Colonic mucosa (tissue), 4 donors: ENCODE measurements at regions not wholly inside any gene's neighbourhood (a gene's known extent, or its start where the extent isn't known, plus 50 kb on each side); places are given as distances from the start of the nearest gene placed in this dataset.

Source experiments
- DNase-seq: peaks from one replicate; pipeline ENCODE4 v3.0.0-alpha.2; 2020
- H3K27ac ChIP-seq: fragments of 200-600 bp; one replicate; pipeline ENCODE4 v1.8.0; 2021
- H3K27me3 ChIP-seq: fragments of 200-600 bp; one replicate; pipeline ENCODE4 v1.8.0; 2021
- H3K36me3 ChIP-seq: fragments of 200-600 bp; one replicate; pipeline ENCODE4 v1.8.0; 2021
- H3K4me1 ChIP-seq: fragments of 200-600 bp; one replicate; pipeline ENCODE4 v1.8.0; 2021; ENCODE audit warnings: mild to moderate bottlenecking
- H3K4me3 ChIP-seq: fragments of 200-600 bp; one replicate; pipeline ENCODE4 v1.8.0; 2021
- H3K9ac ChIP-seq, 2 donors: one replicate each; pipeline ENCODE4 v1.7.0; 2013; ENCODE audit warnings: control low read depth in 2 of 2, low read depth in 2 of 2, low read length in 2 of 2
- H3K9me3 ChIP-seq: fragments of 200-600 bp; one replicate; pipeline ENCODE4 v1.8.0; 2021
- CTCF ChIP-seq: fragments of 200-600 bp; IDR thresholded peaks from one replicate; pipeline ENCODE4 v1.8.0; 2022; ENCODE audit warnings: antibody characterized with exemption, mild to moderate bottlenecking
- intact Hi-C: fragments of 100-400 bp; cut with DNase I; formaldehyde crosslinking; loops from one replicate; pipeline ENCODE4 v1.14.1; 2022
- donor health status: healthy.
- donor health status: DM: no; HTN: no; CAD: no.
- donor health status: DM: no; HTN: no; CAD: no.

DNA sequence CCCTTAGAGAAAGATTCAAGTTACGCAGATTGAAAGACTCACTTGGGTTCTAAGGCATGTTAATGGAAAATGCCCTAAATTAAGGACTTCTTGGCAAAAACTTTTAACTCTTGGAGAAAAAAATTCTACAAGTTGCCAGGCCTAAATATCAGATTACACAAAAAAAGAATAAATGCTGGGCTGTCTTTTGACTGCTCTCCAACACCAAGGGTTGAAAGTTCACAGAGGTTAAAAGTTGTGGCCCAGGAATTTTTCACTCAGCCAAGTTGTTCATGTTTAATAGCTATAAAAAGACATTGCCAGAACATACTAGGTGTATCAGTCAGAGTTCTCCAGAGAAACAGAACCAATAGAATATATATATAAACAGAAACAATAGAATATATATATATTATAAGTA is 204.3 kb upstream of the ADRA1D start:
- intact Hi-C loops: no loop called here
- TF ChIP-seq CTCF: no peak
- no peak overlapping the region for H3K9ac ChIP-seq

DNA sequence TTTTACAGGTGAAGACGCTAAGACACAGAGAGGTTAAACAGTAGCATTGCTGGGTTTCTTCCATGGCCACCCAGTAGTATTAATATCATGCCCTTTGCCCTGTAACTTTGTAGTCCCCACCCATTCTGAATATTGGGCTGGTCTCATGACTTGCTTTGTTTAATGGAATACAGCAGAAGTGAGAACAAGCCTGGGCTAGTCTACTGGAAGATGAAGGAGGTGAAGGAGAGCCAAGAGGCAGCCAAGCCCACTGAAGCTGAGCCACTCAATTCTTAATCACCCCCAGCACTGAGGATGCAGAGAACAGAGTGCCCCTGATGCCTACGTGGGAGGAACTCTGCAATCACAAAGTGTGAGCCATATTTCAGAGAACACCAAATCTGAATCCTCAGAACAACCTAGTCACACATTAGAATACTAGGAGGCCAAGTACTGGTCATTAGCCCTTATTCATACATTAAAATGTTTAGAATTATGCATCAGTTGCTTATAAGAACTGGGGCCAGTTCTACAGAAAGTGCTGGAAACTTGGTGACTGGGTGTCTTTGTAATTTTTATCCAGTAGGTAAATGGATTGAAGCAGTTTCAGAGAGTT is 202.5 kb upstream of the ADRA1D start:
- Histone ChIP-seq H3K27me3 (no peaks in the 10 kb centered on the region), H3K4me1 (no peaks in the 10 kb centered on the region), H3K36me3 (no peaks in the 10 kb centered on the region), H3K9me3 (no peaks in the 10 kb centered on the region), H3K27ac (no peak overlapping the region), H3K9ac (no peak overlapping the region), H3K4me3 (no peak overlapping the region)
- TF ChIP-seq CTCF: no peak
- no peak for DNase-seq
- intact Hi-C loops: no loop called here

More for the DNA sequence above, 204.3 kb upstream of the ADRA1D start:
- no peaks in the 10 kb centered on the region for H3K9me3 ChIP-seq
- no peaks in the 10 kb centered on the region for H3K4me1 ChIP-seq
- H3K27ac ChIP-seq: no peak overlapping the region
- no peak overlapping the region for H3K4me3 ChIP-seq
- no peak for DNase-seq
- H3K36me3 ChIP-seq: no peaks in the 10 kb centered on the region
- no peaks in the 10 kb centered on the region for H3K27me3 ChIP-seq

GRCh38 chr20:4449957-4450715 is 201.0 kb upstream of the ADRA1D start:
- no peak for TF ChIP-seq CTCF
- Histone ChIP-seq H3K9ac (no peak overlapping the region), H3K27me3 (no peaks in the 10 kb centered on the region), H3K27ac (no peak overlapping the region), H3K36me3 (no peaks in the 10 kb centered on the region), H3K9me3 (no peaks in the 10 kb centered on the region), H3K4me1 (no peaks in the 10 kb centered on the region), H3K4me3 (no peak overlapping the region)
- no peak for DNase-seq
- intact Hi-C loops: no loop called here

- no peaks in the 10 kb centered on the region for H3K9me3 ChIP-seq
- no peaks in the 10 kb centered on the region for H3K4me1 ChIP-seq
- no peaks in the 10 kb centered on the region for H3K27me3 ChIP-seq
- no peak overlapping the region for H3K4me3 ChIP-seq
- no peaks in the 10 kb centered on the region for H3K36me3 ChIP-seq
- no peak overlapping the region for H3K9ac ChIP-seq
- no peak for TF ChIP-seq CTCF
- DNase-seq: no peak
- intact Hi-C loops: no loop called here
- H3K27ac ChIP-seq: no peak overlapping the region
Observed at GRCh38 chr20:4445784-4446183, 196.7 kb upstream of the ADRA1D start.

- Histone ChIP-seq H3K27ac (no peak overlapping the region), H3K4me3 (no peak overlapping the region), H3K4me1 (no peaks in the 10 kb centered on the region), H3K9ac (no peak overlapping the region), H3K27me3 (no peaks in the 10 kb centered on the region), H3K9me3 (no peaks in the 10 kb centered on the region), H3K36me3 (no peaks in the 10 kb centered on the region)
- intact Hi-C loops: no loop called here
- no peak for TF ChIP-seq CTCF
- no peak for DNase-seq
Observed at GRCh38 chr20:4445331-4445730, 196.2 kb upstream of the ADRA1D start.
